SJCRH30 (cell line): ENCODE measurements at regions not wholly inside any gene's neighbourhood (a gene's known extent, or its start where the extent isn't known, plus 50 kb on each side); places are given as distances from the start of the nearest gene placed in this dataset.
"Not testable (repeated sequence)": the region's sequence is repeated elsewhere in the genome, so short reads cannot be mapped to it uniquely, and the experiment has no call there.

Source experiments
- DNase-seq, 2 experiments: peaks; one replicate each; pipeline ENCODE4 v3.0.0-alpha.2; 2015 to 2020
- H3K27ac ChIP-seq: fragments of 250-450 bp; sonication (Bioruptor Pico); 2 replicates; pipeline ENCODE4 v1.5.1; 2020; ENCODE audit warnings: mild to moderate bottlenecking, moderate library complexity
- H3K27me3 ChIP-seq: fragments of 250-450 bp; sonication (Bioruptor Pico); 2 replicates; pipeline ENCODE4 v1.5.1; 2020; ENCODE audit warnings: mild to moderate bottlenecking, moderate library complexity
- H3K36me3 ChIP-seq: fragments of 250-450 bp; sonication (Bioruptor Pico); 2 replicates; pipeline ENCODE4 v1.5.1; 2020; ENCODE audit warnings: mild to moderate bottlenecking, moderate library complexity
- H3K4me1 ChIP-seq: fragments of 250-450 bp; sonication (Bioruptor Pico); 2 replicates; pipeline ENCODE4 v1.5.1; 2020; ENCODE audit warnings: mild to moderate bottlenecking, moderate library complexity
- H3K4me3 ChIP-seq: fragments of 250-450 bp; sonication (Bioruptor Pico); 2 replicates; pipeline ENCODE4 v1.5.1; 2020; ENCODE audit warnings: mild to moderate bottlenecking, moderate library complexity
- H3K9me3 ChIP-seq: fragments of 250-450 bp; sonication (Bioruptor Pico); replicated peaks from 2 replicates; pipeline ENCODE4 v1.5.1; 2020; ENCODE audit warnings: mild to moderate bottlenecking, moderate library complexity

DNA sequence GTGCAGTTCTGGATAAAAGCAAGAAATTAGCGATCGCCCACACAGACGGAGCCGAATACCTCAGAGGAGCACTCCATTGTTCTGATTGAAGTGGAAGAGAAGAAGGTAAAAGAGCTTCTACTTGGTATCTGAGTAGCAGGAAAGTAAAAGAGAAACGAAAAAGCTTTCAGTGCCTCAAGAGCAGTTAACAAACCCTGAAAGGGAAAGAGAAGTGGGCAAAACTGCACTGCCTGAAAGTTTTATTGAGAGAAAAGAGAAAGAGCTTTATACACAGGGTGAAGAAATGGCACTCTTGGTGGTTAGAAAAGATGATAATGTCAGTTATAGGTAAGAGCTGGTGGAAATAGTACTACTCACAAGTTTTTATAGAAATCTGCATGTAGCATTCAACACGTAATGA is 192.8 kb downstream of the CDCA7 start:
- H3K27me3 ChIP-seq = no peaks in the 10 kb centered on the region
- DNase-seq = no peak
- no peaks in the 10 kb centered on the region for H3K36me3 ChIP-seq
- H3K4me1 ChIP-seq = peaks cover 8% of the 10 kb centered on the region
- no peak overlapping the region for H3K4me3 ChIP-seq
- H3K9me3 ChIP-seq = no peaks in the 10 kb centered on the region
- H3K27ac ChIP-seq = no peak overlapping the region

DNA sequence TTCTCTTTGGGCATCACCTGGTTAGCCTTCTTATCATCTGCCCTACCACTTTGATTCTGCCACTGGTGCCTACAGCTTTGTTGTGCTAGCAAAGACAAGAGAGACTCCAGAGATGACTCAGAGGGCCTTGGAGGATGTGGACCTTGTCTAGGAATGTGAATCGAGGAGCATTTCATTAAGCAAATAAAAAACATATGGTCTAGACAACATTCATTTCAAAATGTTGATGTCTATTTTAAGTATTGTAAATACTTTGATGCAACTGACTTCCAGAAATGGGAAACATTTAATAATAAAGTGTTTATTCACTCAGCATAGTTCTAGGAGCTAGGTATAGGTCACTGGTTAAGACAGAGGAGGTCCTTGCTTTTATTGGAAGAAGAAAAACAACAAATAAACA is 195.5 kb downstream of the CDCA7 start:
- H3K36me3 ChIP-seq = no peaks in the 10 kb centered on the region
- peaks cover 8% of the 10 kb centered on the region for H3K4me1 ChIP-seq
- H3K27ac ChIP-seq = no peak overlapping the region
- H3K4me3 ChIP-seq = no peak overlapping the region
- no peak for DNase-seq
- H3K27me3 ChIP-seq = no peaks in the 10 kb centered on the region
- no peaks in the 10 kb centered on the region for H3K9me3 ChIP-seq

DNA sequence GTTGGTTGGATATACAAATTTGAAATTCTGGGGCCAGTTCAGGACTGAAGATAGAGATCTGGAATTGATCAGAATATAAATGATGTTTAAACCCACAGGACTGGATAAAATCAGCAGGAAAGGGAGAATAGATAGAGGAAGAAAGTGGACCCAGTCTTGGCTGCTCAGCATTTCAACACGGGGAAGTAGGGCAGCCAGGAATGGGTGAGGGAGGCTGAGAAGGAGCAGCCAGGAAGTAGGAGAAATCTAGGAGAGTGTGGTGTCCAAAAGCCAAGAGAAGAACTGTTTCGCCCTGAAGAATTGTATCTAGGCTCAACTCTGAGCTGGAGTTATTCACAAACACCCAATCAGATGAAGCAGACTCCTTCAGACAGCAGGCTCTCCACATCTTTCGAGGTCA is 197.9 kb downstream of the CDCA7 start:
- DNase-seq = no peak
- no peaks in the 10 kb centered on the region for H3K27me3 ChIP-seq
- H3K9me3 ChIP-seq = no peaks in the 10 kb centered on the region
- no peaks in the 10 kb centered on the region for H3K36me3 ChIP-seq
- peaks cover 4% of the 10 kb centered on the region; the same call in 1 of the 2 replicates for H3K4me1 ChIP-seq
- H3K4me3 ChIP-seq = no peak overlapping the region
- no peak overlapping the region for H3K27ac ChIP-seq

DNA sequence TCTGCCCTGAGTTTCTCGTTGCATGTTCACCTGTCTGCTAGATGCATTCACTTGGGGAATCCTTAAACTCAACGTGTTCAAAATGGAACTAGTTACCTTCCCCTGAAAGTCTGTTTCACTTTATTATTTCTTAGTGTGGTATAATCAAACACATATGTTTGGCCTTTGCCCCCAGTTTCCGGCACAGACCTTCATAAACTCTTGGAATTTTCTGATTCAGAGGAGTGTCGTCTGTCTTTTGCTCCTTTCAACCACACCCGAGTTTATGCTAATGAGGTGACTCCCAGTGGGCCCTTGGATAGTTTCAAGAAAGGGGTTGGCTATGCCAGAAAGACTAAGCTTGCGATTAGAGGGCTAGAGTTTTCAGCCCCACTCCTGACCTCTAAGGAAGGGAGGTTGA is 198.9 kb downstream of the CDCA7 start:
- H3K4me3 ChIP-seq = no peak overlapping the region
- no peak overlapping the region for H3K27ac ChIP-seq
- no peaks in the 10 kb centered on the region for H3K27me3 ChIP-seq
- no peaks in the 10 kb centered on the region for H3K9me3 ChIP-seq
- DNase-seq = no peak
- H3K4me1 ChIP-seq = peaks cover 4% of the 10 kb centered on the region; the same call in 1 of the 2 replicates
- no peaks in the 10 kb centered on the region for H3K36me3 ChIP-seq

- Histone ChIP-seq H3K9me3 (no peaks in the 10 kb centered on the region), H3K4me1 (peaks cover 4% of the 10 kb centered on the region; the same call in 1 of the 2 replicates), H3K36me3 (no peaks in the 10 kb centered on the region), H3K27me3 (no peaks in the 10 kb centered on the region), H3K27ac (no peak overlapping the region), H3K4me3 (no peak overlapping the region)
- peak in 1 of 2 experiments; percentile 41 for DNase-seq
Measured at GRCh38 chr2:173555833-173556232, 201.2 kb downstream of the CDCA7 start.

DNA sequence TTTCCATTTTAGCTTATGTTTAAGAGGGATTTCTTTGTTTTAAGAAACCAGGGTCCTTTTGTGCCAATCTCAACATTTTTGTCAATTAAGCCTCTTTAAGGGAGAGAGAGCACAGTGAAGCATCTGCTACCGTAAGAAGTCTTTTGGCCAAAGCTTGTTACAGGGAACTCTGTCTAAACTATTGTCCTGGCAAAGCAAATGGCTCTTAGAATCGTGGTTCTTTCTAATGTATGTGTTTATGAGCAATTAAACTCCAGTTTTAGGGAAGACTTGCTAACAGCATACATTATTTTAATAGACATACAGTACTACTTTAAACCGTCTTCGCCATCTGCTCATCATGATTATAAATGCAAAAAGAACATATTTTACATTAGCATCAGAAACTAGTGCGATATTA is 202.1 kb downstream of the CDCA7 start:
- no peak overlapping the region for H3K27ac ChIP-seq
- H3K9me3 ChIP-seq = no peaks in the 10 kb centered on the region
- peaks cover 4% of the 10 kb centered on the region; the same call in 1 of the 2 replicates for H3K4me1 ChIP-seq
- no peaks in the 10 kb centered on the region for H3K27me3 ChIP-seq
- no peak overlapping the region for H3K4me3 ChIP-seq
- no peak for DNase-seq
- H3K36me3 ChIP-seq = no peaks in the 10 kb centered on the region

DNA sequence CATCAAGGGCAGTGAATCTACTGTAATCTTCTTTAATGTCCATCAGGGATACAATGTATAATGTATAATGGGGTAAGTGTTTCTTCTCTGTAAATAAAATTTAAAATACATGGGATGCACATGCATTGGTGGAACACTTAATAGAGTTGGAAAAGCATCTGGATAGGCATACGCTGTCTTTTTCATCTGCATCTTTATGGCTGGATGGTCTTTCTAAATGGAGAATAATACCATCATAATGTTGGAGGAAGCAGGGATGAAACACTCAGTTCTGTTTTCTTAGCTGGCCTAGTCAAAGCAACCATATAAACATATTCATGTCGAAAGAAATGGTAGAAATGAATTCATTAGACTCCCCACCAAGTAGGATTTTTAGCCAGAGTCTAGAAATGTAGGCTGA is 202.8 kb downstream of the CDCA7 start:
- H3K9me3 ChIP-seq = no peaks in the 10 kb centered on the region
- H3K27ac ChIP-seq = no peak overlapping the region
- DNase-seq = no peak
- no peaks in the 10 kb centered on the region for H3K36me3 ChIP-seq
- H3K27me3 ChIP-seq = no peaks in the 10 kb centered on the region
- H3K4me3 ChIP-seq = no peak overlapping the region
- H3K4me1 ChIP-seq = peaks cover 4% of the 10 kb centered on the region; the same call in 1 of the 2 replicates

DNA sequence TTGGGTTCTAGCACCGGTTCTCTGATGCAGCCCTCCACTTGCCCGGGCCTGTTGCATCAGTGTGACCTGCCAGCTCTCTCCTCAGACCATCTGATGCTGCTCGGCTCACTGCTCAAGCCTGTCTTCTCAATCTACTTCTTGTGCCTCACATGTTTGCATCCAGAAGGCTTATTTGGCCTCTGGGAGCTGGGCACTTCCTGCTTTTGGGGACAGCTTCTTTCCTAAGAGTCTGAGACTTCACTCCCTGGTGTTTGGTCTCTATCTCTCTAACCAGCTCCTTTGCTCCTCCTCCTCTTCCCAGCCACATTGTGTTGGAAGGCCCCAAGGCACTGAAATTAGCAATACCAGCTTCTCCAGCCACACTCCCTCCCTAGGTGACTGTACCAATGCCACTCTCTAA is 212.8 kb downstream of the CDCA7 start:
- no peak for DNase-seq
- Histone ChIP-seq H3K4me3 (no peak overlapping the region), H3K27me3 (no peaks in the 10 kb centered on the region), H3K4me1 (peaks cover 11% of the 10 kb centered on the region), H3K36me3 (no peaks in the 10 kb centered on the region), H3K9me3 (no peaks in the 10 kb centered on the region), H3K27ac (no peak overlapping the region)

DNA sequence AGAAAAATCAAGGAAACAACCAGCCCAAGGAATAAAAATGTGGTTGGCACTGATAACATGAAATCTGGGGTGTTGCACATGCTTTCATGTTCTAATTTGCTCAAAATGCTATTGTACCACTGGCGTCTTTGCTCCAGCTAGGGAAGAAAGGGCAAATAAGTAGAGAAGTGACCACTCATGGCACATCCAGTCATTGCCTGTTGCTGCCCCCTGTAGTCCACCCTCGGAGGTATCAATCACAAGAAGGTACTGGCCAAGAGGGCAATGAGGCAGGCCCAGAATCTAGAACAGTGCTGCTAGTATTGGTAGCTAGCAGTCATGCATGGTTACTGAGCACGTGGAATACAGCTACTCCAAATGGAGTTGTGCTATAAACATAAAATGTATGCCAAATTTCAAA is 213.4 kb downstream of the CDCA7 start:
- DNase-seq = peak; percentile 66 to 74
- H3K36me3 ChIP-seq = no peaks in the 10 kb centered on the region
- no peak overlapping the region for H3K27ac ChIP-seq
- H3K9me3 ChIP-seq = no peaks in the 10 kb centered on the region
- peaks cover 17% of the 10 kb centered on the region for H3K4me1 ChIP-seq
- no peak overlapping the region for H3K4me3 ChIP-seq
- no peaks in the 10 kb centered on the region for H3K27me3 ChIP-seq

DNA sequence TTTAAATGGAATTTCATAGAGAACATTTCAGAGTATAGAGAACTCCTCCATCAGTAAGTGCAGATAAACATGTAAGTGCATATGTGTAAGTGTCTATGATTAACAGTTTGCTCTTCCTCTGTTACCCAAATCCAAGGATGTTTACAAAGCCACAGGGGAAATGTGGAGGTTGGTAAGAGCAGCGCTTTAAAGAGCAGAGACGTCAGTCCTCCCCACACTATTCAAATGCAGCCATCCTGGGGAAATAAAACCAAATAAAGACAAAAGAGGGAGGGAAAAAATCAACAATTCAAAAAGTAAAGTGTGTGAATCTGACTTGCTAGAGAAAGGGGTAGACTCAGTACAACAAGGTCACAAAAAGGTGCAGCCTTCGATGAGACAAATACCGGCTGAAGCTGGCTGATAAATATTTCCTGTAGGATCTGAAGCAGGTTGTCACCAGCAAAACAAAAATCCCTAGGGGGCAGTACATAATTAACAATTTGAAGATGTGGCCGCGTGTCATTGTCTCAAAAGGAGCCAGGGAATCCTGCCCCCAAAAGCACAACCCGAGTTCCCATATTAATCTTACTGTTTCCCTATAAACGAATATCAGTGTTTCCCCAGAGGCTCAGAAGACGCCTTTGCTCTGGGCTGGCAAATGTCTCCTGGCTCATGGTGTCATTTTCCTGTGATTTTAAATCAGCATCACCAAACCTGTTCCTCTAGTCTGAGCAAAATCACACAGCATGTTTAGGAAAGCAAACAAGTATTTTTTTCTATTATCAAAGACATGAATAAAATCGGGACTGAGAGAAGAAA is 216.5 kb downstream of the CDCA7 start:
- Histone ChIP-seq H3K36me3 (no peaks in the 10 kb centered on the region), H3K4me1 (peaks cover 17% of the 10 kb centered on the region), H3K4me3 (peak overlapping the region; percentile 15), H3K27ac (0 out of 2 replicates have a peak overlapping the region, but pooled peaks have one; percentile 12), H3K27me3 (no peaks in the 10 kb centered on the region), H3K9me3 (peaks cover 5% of the 10 kb centered on the region; the same call in 1 of the 2 replicates)
- DNase-seq = peak; percentile 56 to 85

- Histone ChIP-seq H3K36me3 (no peaks in the 10 kb centered on the region), H3K4me1 (peaks cover 17% of the 10 kb centered on the region)
Measured at GRCh38 chr2:173571887-173572680, 217.4 kb downstream of the CDCA7 start.

DNA sequence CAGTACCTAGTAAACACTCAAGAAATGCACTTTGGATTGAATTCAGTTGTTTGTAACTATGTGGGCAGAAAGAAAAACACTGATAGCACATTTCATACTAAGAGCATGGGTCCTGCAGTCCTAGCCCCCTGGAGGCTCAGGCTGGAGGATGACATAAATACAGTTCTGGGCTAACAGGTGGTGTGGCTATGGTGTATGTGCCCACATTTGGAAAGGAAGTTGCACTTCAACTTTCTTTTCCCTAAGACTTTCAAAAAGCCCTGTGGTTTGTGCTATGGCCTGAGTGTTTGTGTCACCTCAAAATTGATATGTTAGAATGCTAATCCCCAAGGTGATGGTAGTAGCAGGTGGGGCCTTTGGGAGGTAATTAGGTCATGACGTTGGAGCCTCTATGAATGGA is 218.2 kb downstream of the CDCA7 start:
- peak; percentile 43 to 73 for DNase-seq
- H3K9me3 ChIP-seq = peaks cover 5% of the 10 kb centered on the region; the same call in 1 of the 2 replicates
- no peak overlapping the region for H3K4me3 ChIP-seq
- H3K36me3 ChIP-seq = no peaks in the 10 kb centered on the region
- peaks cover 17% of the 10 kb centered on the region for H3K4me1 ChIP-seq
- no peaks in the 10 kb centered on the region for H3K27me3 ChIP-seq
- no peak overlapping the region for H3K27ac ChIP-seq

More at GRCh38 chr2:173571887-173572680, 217.4 kb downstream of the CDCA7 start:
- no peak for DNase-seq
- no peaks in the 10 kb centered on the region for H3K27me3 ChIP-seq
- 0 out of 2 replicates have a peak overlapping the region, but pooled peaks have one; percentile 12 for H3K27ac ChIP-seq
- H3K9me3 ChIP-seq = peaks cover 5% of the 10 kb centered on the region; the same call in 1 of the 2 replicates
- H3K4me3 ChIP-seq = peak overlapping the region; percentile 15

- peaks cover 17% of the 10 kb centered on the region for H3K4me1 ChIP-seq
- H3K27me3 ChIP-seq = not testable (repeated sequence)
Measured at GRCh38 chr2:173573782-173574181, 219.1 kb downstream of the CDCA7 start.

GRCh38 chr2:173574324-173575112 is 219.8 kb downstream of the CDCA7 start:
- H3K27ac ChIP-seq = no peak overlapping the region
- H3K4me3 ChIP-seq = no peak overlapping the region
- H3K9me3 ChIP-seq = peaks cover 5% of the 10 kb centered on the region; the same call in 1 of the 2 replicates
- DNase-seq = no peak
- H3K27me3 ChIP-seq = no peaks in the 10 kb centered on the region
- peaks cover 17% of the 10 kb centered on the region for H3K4me1 ChIP-seq
- H3K36me3 ChIP-seq = no peaks in the 10 kb centered on the region

More at GRCh38 chr2:173573782-173574181, 219.1 kb downstream of the CDCA7 start:
- not testable (repeated sequence) for DNase-seq, H3K9me3 ChIP-seq, H3K4me3 ChIP-seq, H3K27ac ChIP-seq, H3K36me3 ChIP-seq
